Activated CD4-positive, alpha-beta T cell treated with anti-CD3 and anti-CD28 coated beads, Interleukin-2, amount 10 ng/mL, durations not matched to agents 24 days and 14 days (primary cell): ENCODE measurements at regions not wholly inside any gene's neighbourhood (a gene's known extent, or its start where the extent isn't known, plus 50 kb on each side); places are given as distances from the start of the nearest gene placed in this dataset.
A peak's percentile ranks its signal among the peaks of the same experiment; 100 is the strongest.

ENCODE experiments used
- DNase-seq: peaks from one replicate; pipeline ENCODE4 v3.0.0; 2022
- H3K27ac Mint-ChIP-seq: one replicate; pipeline ENCODE4 v1.8.0; 2022; ENCODE audit warnings: mild to moderate bottlenecking, mixed read lengths
- H3K27me3 Mint-ChIP-seq: one replicate; pipeline ENCODE4 v1.8.0; 2022; ENCODE audit warnings: mixed read lengths
- H3K36me3 Mint-ChIP-seq: one replicate; pipeline ENCODE4 v1.8.0; 2022; ENCODE audit warnings: low read depth, mild to moderate bottlenecking, mixed read lengths
- H3K4me1 Mint-ChIP-seq: one replicate; pipeline ENCODE4 v1.8.0; 2021; ENCODE audit warnings: mixed read lengths
- H3K4me3 Mint-ChIP-seq: one replicate; pipeline ENCODE4 v1.8.0; 2022; ENCODE audit warnings: mild to moderate bottlenecking, moderate library complexity, mixed read lengths
- H3K9me3 Mint-ChIP-seq: one replicate; pipeline ENCODE4 v1.8.0; 2021; ENCODE audit warnings: mixed read lengths
- intact Hi-C: fragments of 100-400 bp; cut with micrococcal nuclease; formaldehyde crosslinking; loops from one replicate; pipeline ENCODE4 v1.15.1; 2023

DNA sequence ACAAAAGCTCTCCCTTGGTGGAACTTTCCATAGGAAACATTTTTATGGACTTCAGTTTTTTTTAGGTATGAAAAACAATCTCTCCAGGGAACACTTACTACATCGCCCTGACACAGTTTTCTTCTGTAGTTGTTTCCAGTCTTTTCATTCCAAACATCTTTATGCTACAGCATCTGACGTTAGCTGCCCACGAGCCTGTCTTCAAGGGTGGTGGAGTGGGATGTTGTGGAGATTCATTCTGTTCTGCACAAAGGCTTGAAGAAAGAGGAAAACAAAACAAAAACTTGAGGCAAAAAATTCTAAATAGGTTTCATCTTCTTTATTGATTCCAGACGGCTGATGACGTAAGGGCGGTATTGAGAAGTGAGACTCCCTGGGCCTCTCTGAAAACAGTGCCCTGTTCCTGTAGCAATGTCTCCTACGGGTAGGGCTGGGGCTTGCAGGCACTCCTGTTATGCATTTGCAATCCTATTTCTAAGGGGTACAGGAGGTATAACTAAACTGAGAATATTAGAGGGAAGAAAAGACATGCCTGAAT is 375.0 kb downstream of the RNF144A start:
- peak; percentile 25 for DNase-seq
- H3K27ac Mint-ChIP-seq, result no peak overlapping the region
- H3K27me3 Mint-ChIP-seq, result peaks cover 2% of the 10 kb centered on the region
- H3K4me1 Mint-ChIP-seq, result no peaks in the 10 kb centered on the region
- H3K4me3 Mint-ChIP-seq, result no peak overlapping the region
- no peaks in the 10 kb centered on the region for H3K9me3 Mint-ChIP-seq
- H3K36me3 Mint-ChIP-seq, result no peaks in the 10 kb centered on the region
- intact Hi-C loops, result no loop called here

- intact Hi-C loops, result no loop called here
- Mint-ChIP-seq H3K4me1 (no peaks in the 10 kb centered on the region), H3K27ac (no peak overlapping the region), H3K36me3 (no peaks in the 10 kb centered on the region), H3K4me3 (no peak overlapping the region), H3K27me3 (peaks cover 8% of the 10 kb centered on the region), H3K9me3 (peaks cover 8% of the 10 kb centered on the region)
- peak; percentile 32 for DNase-seq
Observed at GRCh38 chr2:7309582-7309981, 392.4 kb downstream of the RNF144A start.

- peaks cover 9% of the 10 kb centered on the region for H3K27me3 Mint-ChIP-seq
- no peaks in the 10 kb centered on the region for H3K9me3 Mint-ChIP-seq
- H3K4me3 Mint-ChIP-seq, result no peak overlapping the region
- no peaks in the 10 kb centered on the region for H3K4me1 Mint-ChIP-seq
- intact Hi-C loops, result no loop called here
- no peak overlapping the region for H3K27ac Mint-ChIP-seq
- no peaks in the 10 kb centered on the region for H3K36me3 Mint-ChIP-seq
- DNase-seq, result peak; percentile 41
Observed at GRCh38 chr2:7324706-7325105, 407.5 kb downstream of the RNF144A start.

- intact Hi-C loops, result no loop called here
Observed at GRCh38 chr2:7325186-7325585, 408.0 kb downstream of the RNF144A start.

DNA sequence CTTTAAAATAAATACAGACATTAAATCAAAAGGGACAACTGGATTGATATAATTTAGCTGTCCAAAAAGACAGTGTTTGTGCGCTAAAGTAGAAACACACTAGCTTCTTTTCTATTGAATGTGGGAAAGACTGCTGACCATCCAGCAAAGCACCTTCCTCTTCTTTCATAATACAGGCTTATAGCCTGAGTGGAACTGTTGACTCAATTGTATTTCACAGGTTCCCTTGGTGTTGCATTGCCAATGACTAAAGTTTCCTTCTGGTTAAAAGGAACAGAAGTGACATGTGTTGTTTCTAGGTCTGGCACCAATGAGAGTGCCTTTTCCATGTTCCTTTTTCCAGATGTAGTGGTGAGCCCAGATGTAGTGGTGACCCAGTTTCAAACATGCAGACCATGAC is 412.3 kb downstream of the RNF144A start:
- intact Hi-C loops, result no loop called here
- Mint-ChIP-seq H3K9me3 (no peaks in the 10 kb centered on the region), H3K27ac (no peak overlapping the region), H3K27me3 (peaks cover 14% of the 10 kb centered on the region), H3K4me1 (no peaks in the 10 kb centered on the region), H3K36me3 (no peaks in the 10 kb centered on the region), H3K4me3 (no peak overlapping the region)
- DNase-seq, result peak; percentile 40

More at GRCh38 chr2:7325186-7325585, 408.0 kb downstream of the RNF144A start:
- Mint-ChIP-seq H3K4me1 (no peaks in the 10 kb centered on the region), H3K27me3 (peaks cover 5% of the 10 kb centered on the region), H3K4me3 (no peak overlapping the region), H3K27ac (no peak overlapping the region), H3K9me3 (no peaks in the 10 kb centered on the region), H3K36me3 (no peaks in the 10 kb centered on the region)
- peak; percentile 48 for DNase-seq

- Mint-ChIP-seq H3K9me3 (peaks cover 6% of the 10 kb centered on the region), H3K27ac (no peak overlapping the region), H3K4me1 (no peaks in the 10 kb centered on the region), H3K4me3 (no peak overlapping the region), H3K36me3 (no peaks in the 10 kb centered on the region), H3K27me3 (peaks cover 23% of the 10 kb centered on the region)
- intact Hi-C loops, result no loop called here
- DNase-seq, result no peak
Observed at GRCh38 chr2:7333189-7333765, 416.1 kb downstream of the RNF144A start.

DNA sequence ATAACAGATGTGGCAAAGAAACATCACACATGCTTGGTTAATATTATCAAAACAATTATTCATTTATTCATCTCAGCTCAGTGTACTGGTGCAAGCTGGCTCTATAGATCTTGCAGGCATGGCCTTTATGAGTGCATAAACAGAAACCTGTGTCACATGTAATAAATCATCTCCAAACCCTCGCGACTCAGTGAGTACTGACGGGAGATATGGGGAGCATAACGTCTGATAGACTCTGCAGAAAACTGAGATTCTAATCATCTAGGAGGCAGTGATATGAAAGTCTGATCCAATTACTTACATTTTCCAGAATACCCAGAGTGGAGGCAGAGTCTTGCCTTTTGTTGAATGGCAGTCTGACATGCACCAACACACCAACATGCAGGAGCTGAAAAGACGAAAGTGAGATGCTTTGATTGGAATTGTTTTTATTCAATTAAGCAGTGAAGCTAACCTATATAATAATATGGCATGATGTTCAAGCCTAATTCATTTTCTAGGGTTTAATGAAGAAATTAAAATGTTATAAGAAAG is 416.8 kb downstream of the RNF144A start:
- H3K36me3 Mint-ChIP-seq, result no peaks in the 10 kb centered on the region
- no peaks in the 10 kb centered on the region for H3K4me1 Mint-ChIP-seq
- H3K27ac Mint-ChIP-seq, result no peak overlapping the region
- intact Hi-C loops, result no loop called here
- H3K9me3 Mint-ChIP-seq, result peaks cover 6% of the 10 kb centered on the region
- DNase-seq, result no peak
- no peak overlapping the region for H3K4me3 Mint-ChIP-seq
- H3K27me3 Mint-ChIP-seq, result peaks cover 25% of the 10 kb centered on the region

- intact Hi-C loops, result no loop called here
- no peaks in the 10 kb centered on the region for H3K36me3 Mint-ChIP-seq
- H3K9me3 Mint-ChIP-seq, result peaks cover 6% of the 10 kb centered on the region
- DNase-seq, result no peak
- peaks cover 18% of the 10 kb centered on the region for H3K27me3 Mint-ChIP-seq
- no peaks in the 10 kb centered on the region for H3K4me1 Mint-ChIP-seq
- H3K27ac Mint-ChIP-seq, result no peak overlapping the region
- no peak overlapping the region for H3K4me3 Mint-ChIP-seq
Observed at GRCh38 chr2:7338961-7339360, 421.7 kb downstream of the RNF144A start.

DNA sequence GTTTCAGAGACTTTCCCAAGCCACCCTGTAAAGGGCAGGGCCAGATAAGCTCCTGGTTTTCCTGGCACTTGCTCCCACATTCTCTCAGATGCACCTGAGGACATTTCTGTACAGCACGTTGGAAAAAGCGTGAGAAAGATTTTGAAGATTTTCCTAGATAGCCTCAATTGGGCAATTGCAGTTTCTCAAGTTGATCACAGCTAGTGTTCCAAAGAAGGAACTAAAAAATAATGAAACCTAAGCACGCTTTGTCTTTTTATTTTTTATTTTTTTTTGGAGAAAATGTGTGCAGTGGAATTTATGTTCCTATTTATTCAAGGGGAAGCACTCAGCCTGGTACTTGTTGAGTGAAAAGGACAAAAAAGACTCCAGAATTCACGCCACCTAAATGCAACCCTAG is 429.1 kb downstream of the RNF144A start:
- no peak for DNase-seq
- no peaks in the 10 kb centered on the region for H3K36me3 Mint-ChIP-seq
- H3K4me3 Mint-ChIP-seq, result no peak overlapping the region
- no peak overlapping the region for H3K27ac Mint-ChIP-seq
- H3K9me3 Mint-ChIP-seq, result no peaks in the 10 kb centered on the region
- intact Hi-C loops, result no loop called here
- H3K27me3 Mint-ChIP-seq, result peaks cover 3% of the 10 kb centered on the region
- H3K4me1 Mint-ChIP-seq, result no peaks in the 10 kb centered on the region

DNA sequence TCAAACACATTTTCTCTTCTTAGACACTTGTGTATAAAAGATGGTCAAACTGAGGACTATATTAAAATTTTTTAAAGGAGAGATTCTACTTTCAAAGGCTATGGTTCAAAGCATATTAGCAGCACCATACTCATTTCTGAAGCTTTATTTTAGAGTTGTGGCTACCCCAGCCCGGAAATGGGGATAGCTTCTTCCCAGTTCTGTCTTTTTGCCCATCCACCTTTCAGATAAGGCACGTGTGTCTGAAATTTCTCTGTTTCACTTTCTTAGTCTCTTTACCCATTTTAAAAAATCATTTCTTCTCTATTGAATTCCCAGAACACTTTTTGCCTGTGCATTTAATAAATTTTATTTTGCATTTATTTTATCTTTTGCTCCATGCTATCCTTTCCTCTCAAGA is 431.5 kb downstream of the RNF144A start:
- H3K4me3 Mint-ChIP-seq, result no peak overlapping the region
- intact Hi-C loops, result no loop called here
- no peak for DNase-seq
- H3K4me1 Mint-ChIP-seq, result no peaks in the 10 kb centered on the region
- H3K9me3 Mint-ChIP-seq, result no peaks in the 10 kb centered on the region
- H3K27ac Mint-ChIP-seq, result no peak overlapping the region
- H3K27me3 Mint-ChIP-seq, result peaks cover 3% of the 10 kb centered on the region
- no peaks in the 10 kb centered on the region for H3K36me3 Mint-ChIP-seq

DNA sequence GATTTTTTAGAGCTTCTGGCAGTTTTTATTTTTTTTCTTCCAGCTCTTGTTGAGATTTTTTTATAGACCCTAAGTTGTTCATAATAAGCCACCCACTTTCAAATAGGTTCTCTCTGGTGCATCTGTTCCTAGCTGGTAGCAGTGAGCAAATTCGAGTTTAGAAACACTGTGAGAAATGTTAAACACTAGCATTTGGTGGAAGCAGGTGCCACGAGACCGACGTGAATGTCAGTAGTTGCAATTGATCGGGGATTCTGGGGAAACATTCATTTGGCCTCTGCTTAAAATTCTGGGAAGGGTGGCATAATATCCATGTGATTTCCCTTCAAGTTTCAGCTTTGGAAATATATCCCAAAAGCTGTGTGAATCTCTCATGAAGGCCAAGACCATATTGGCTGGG is 435.0 kb downstream of the RNF144A start:
- H3K4me3 Mint-ChIP-seq, result no peak overlapping the region
- H3K36me3 Mint-ChIP-seq, result no peaks in the 10 kb centered on the region

GRCh38 chr2:7353571-7353970 is 436.4 kb downstream of the RNF144A start:
- H3K4me1 Mint-ChIP-seq, result no peaks in the 10 kb centered on the region
- no peaks in the 10 kb centered on the region for H3K36me3 Mint-ChIP-seq
- intact Hi-C loops, result no loop called here
- no peak overlapping the region for H3K4me3 Mint-ChIP-seq
- no peaks in the 10 kb centered on the region for H3K9me3 Mint-ChIP-seq
- no peak for DNase-seq
- H3K27me3 Mint-ChIP-seq, result peaks cover 3% of the 10 kb centered on the region
- no peak overlapping the region for H3K27ac Mint-ChIP-seq

More for the DNA sequence above, 435.0 kb downstream of the RNF144A start:
- Mint-ChIP-seq H3K4me1 (no peaks in the 10 kb centered on the region), H3K27ac (no peak overlapping the region), H3K27me3 (peaks cover 3% of the 10 kb centered on the region), H3K9me3 (no peaks in the 10 kb centered on the region)
- intact Hi-C loops, result no loop called here
- DNase-seq, result no peak

DNA sequence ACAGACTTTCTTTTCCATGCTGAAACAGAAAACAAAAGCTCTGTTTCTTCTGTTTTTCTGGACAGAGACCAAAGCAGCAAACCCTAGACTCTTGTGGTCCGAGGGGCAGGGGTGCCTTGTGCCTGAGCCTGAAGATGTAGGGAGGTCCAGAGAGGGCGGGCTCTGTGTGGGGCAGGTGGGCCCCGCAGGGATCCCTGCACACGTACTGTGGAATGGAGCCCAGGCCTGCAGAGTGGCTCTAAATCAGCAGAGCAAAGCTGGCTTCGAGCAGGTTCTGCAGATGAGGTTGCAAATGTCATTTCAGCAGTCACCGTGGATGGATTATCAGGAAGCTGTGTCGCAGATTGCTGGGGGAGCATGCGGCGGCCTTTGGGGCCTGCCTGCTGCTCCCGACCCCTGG is 438.6 kb downstream of the RNF144A start:
- intact Hi-C loops, result no loop called here
- H3K36me3 Mint-ChIP-seq, result no peaks in the 10 kb centered on the region
- no peaks in the 10 kb centered on the region for H3K9me3 Mint-ChIP-seq
- H3K4me3 Mint-ChIP-seq, result no peak overlapping the region
- no peaks in the 10 kb centered on the region for H3K27me3 Mint-ChIP-seq
- H3K4me1 Mint-ChIP-seq, result no peaks in the 10 kb centered on the region
- DNase-seq, result no peak
- H3K27ac Mint-ChIP-seq, result no peak overlapping the region

DNA sequence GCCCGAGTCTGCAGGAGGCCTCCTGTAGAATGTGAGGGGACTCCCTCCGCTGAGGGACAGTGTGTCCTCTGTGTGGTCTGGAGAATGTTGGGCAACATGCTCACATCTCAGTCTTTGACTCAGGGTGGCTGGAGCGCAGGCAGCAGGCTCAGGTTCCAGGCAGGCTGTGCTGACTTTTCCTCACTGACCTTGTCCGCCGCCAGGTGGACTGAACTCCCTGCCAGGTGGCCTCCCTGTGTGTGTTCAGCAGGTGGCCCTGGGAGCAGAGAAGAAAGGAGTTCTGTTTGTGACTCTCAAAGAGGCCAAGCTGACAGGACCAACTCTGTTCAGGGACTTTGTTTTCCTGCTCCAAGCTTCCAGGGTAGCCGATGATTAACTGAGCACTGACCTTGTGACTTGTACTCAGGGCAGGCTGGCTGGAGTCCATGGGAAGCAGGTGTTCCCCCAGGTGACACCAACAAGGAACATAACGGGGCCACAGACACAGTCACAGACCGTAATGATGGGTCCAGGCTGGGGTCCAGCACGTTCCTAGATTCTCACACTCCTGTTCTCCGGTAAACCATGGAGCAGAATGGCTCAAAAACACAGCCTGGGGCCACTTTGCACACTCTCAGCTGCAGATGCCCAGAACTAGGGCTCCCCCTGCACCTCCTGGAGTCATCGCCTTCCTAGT is 439.8 kb downstream of the RNF144A start:
- intact Hi-C loops, result no loop called here

More for the DNA sequence above, 439.8 kb downstream of the RNF144A start:
- Mint-ChIP-seq H3K36me3 (no peaks in the 10 kb centered on the region), H3K27ac (no peak overlapping the region), H3K4me3 (no peak overlapping the region), H3K27me3 (peaks cover 3% of the 10 kb centered on the region), H3K9me3 (no peaks in the 10 kb centered on the region), H3K4me1 (no peaks in the 10 kb centered on the region)
- no peak for DNase-seq
